ENCODE measurements at regions not wholly inside any gene's neighbourhood (a gene's known extent, or its start where the extent isn't known, plus 50 kb on each side); places are given as distances from the start of the nearest gene placed in this dataset.

- TF ChIP-seq CTCF (IDR thresholded peaks at IDR 0.05; ENCODE audit: low read depth, low read length), result no peak
- no peak for DNase-seq (ENCODE audit: extremely low read depth, low read depth)
Measured at GRCh38 chr4:11535333-11535732, 106.6 kb upstream of the HS3ST1 start.

DNA sequence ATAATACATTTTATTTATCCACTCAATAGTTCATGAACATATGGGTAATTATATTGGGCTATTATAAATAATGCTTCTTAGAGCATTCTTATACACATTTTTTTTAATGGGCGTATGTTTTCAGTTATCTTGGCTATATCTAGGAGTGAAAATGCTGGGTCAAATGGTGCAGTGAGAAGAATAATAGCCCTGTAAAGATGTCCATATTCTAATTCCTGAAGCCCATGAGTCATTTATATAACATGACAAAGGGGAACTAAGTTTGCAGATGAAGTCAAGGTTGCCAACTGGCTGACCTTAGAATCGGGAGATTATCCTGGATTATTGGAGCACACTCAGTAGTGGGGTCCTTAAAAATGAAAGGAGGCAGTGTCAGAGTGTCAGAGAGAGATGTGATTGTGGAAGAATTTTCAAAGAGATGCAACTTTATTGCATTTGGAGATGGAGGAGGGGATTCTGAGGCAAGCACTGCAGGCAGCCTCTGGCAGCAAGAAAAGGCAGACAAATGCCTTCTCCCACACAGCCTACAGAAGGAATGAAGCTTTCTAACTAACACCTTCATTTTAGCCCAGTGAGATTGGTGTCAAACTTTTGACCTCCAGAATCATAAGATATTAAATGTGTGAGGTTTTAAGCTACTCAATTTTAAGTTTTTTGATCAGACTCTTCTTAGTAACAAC, 106.1 kb upstream of the HS3ST1 start:
- no peak for TF ChIP-seq CTCF (IDR thresholded peaks at IDR 0.05; ENCODE audit: low read depth, low read length)
- no peak for DNase-seq (ENCODE audit: extremely low read depth, low read depth)

- DNase-seq (ENCODE audit: extremely low read depth, low read depth), result no peak
Measured at GRCh38 chr4:11532138-11532537, 103.4 kb upstream of the HS3ST1 start.

GRCh38 chr4:11529625-11530201, 101.0 kb upstream of the HS3ST1 start:
- no peak for DNase-seq (ENCODE audit: extremely low read depth, low read depth)
- no peak for TF ChIP-seq CTCF (IDR thresholded peaks at IDR 0.05; ENCODE audit: low read depth, low read length)

More at GRCh38 chr4:11532138-11532537, 103.4 kb upstream of the HS3ST1 start:
- no peak for TF ChIP-seq CTCF (IDR thresholded peaks at IDR 0.05; ENCODE audit: low read depth, low read length)

DNA sequence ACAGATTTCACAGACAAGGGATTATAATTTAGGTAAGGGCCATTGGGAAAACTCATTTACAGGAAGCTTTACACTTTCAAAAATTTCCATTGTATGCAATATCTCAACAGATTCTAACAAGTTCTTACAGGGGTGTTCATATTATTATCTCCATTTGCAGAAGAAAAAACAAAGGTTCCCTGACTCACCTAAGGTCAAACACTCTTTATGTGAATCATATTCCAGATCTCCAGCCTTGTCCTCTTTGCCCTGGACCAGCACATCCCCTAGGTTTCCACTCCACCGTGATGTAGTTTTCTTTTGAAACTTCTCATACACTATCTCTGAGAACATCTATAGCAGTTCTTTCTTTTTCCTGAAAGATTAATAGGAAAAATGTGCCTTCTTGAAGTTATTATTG, 96.4 kb upstream of the HS3ST1 start:
- no peak for DNase-seq (ENCODE audit: extremely low read depth, low read depth)
- no peak for TF ChIP-seq CTCF (IDR thresholded peaks at IDR 0.05; ENCODE audit: low read depth, low read length)

DNA sequence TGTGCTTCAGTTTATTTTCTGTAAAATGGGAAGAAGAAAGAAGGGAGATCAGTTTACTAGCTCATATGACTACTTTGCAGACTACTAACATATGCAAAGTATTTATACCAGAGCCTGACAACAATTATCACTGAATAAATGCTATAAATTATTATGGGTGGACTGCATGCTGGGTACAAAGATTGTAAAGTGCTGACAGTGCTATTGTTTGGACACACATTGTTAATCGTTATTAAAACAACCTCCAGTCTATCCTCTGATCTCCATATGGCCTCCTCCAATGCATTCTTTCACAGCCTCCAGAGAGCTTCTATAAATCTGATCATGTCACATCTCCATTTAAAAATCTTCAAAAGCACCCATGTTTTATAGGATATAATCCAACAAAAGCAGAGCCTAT, 90.1 kb upstream of the HS3ST1 start:
- no peak for DNase-seq (ENCODE audit: extremely low read depth, low read depth)
- no peak for TF ChIP-seq CTCF (IDR thresholded peaks at IDR 0.05; ENCODE audit: low read depth, low read length)

- DNase-seq (ENCODE audit: extremely low read depth, low read depth), result no peak
- no peak for TF ChIP-seq CTCF (IDR thresholded peaks at IDR 0.05; ENCODE audit: low read depth, low read length)
Measured at GRCh38 chr4:11514779-11515419, 86.2 kb upstream of the HS3ST1 start.
